ENCODE measurements at regions not wholly inside any gene's neighbourhood (a gene's known extent, or its start where the extent isn't known, plus 50 kb on each side); places are given as distances from the start of the nearest gene placed in this dataset.

- no peak for TF ChIP-seq CTCF (conservative IDR thresholded peaks at IDR 0.05; ENCODE audit: low read depth, low read length)
- H3K4me3 ChIP-seq (ENCODE audit: low read depth, low read length): no peak overlapping the region
- DNase-seq (ENCODE audit: low read depth): no peak
Measured at GRCh38 chr1:170309389-170310013, 163.7 kb downstream of the NTMT2 start.

GRCh38 chr1:170310014-170310405, 164.3 kb downstream of the NTMT2 start:
- no peak for DNase-seq (ENCODE audit: low read depth)
- no peak for TF ChIP-seq CTCF (conservative IDR thresholded peaks at IDR 0.05; ENCODE audit: low read depth, low read length)

GRCh38 chr1:170310951-170311350, 165.2 kb downstream of the NTMT2 start:
- no peak overlapping the region for H3K4me3 ChIP-seq (ENCODE audit: low read depth, low read length)
- no peak for TF ChIP-seq CTCF (conservative IDR thresholded peaks at IDR 0.05; ENCODE audit: low read depth, low read length)
- no peak for DNase-seq (ENCODE audit: low read depth)

More at GRCh38 chr1:170310014-170310405, 164.3 kb downstream of the NTMT2 start:
- no peak overlapping the region for H3K4me3 ChIP-seq (ENCODE audit: low read depth, low read length)

GRCh38 chr1:170313306-170313705, 167.5 kb downstream of the NTMT2 start:
- no peak overlapping the region for H3K4me3 ChIP-seq (ENCODE audit: low read depth, low read length)
- no peak for TF ChIP-seq CTCF (conservative IDR thresholded peaks at IDR 0.05; ENCODE audit: low read depth, low read length)
- DNase-seq (ENCODE audit: low read depth): no peak

- no peak overlapping the region for H3K4me3 ChIP-seq (ENCODE audit: low read depth, low read length)
- DNase-seq (ENCODE audit: low read depth): no peak
- no peak for TF ChIP-seq CTCF (conservative IDR thresholded peaks at IDR 0.05; ENCODE audit: low read depth, low read length)
Measured at GRCh38 chr1:170316270-170316669, 170.5 kb downstream of the NTMT2 start.

- TF ChIP-seq CTCF (conservative IDR thresholded peaks at IDR 0.05; ENCODE audit: low read depth, low read length): no peak
- no peak for DNase-seq (ENCODE audit: low read depth)
- no peak overlapping the region for H3K4me3 ChIP-seq (ENCODE audit: low read depth, low read length)
Measured at GRCh38 chr1:170318141-170318540, 172.4 kb downstream of the NTMT2 start.

- no peak for DNase-seq (ENCODE audit: low read depth)
- no peak overlapping the region for H3K4me3 ChIP-seq (ENCODE audit: low read depth, low read length)
- TF ChIP-seq CTCF (conservative IDR thresholded peaks at IDR 0.05; ENCODE audit: low read depth, low read length): no peak
Measured at GRCh38 chr1:170318736-170319135, 173.0 kb downstream of the NTMT2 start.
